SU-DHL-6 (cell line): ENCODE measurements at regions not wholly inside any gene's neighbourhood (a gene's known extent, or its start where the extent isn't known, plus 50 kb on each side); places are given as distances from the start of the nearest gene placed in this dataset.

ENCODE experiments used
- CTCF ChIP-seq: fragments of 200-600 bp; sonication (generic); IDR thresholded peaks from one replicate; pipeline ENCODE4 v1.5.1; 2017; ENCODE audit warnings: antibody characterized with exemption, mild to moderate bottlenecking, low read length, moderate library complexity; ENCODE audit not compliant: insufficient read depth, poor library complexity, severe bottlenecking
- EZH2phosphoT487 ChIP-seq: fragments of 200-600 bp; sonication (generic), shearing (Covaris generic); conservative IDR thresholded peaks from 2 replicates; pipeline ENCODE4 v1.6.1; 2018; ENCODE audit warnings: mild to moderate bottlenecking, antibody characterized with exemption, low read length, moderate library complexity, mixed read lengths

GRCh38 chr20:11672959-11673358 is 244.7 kb upstream of the BTBD3 start:
- TF ChIP-seq CTCF, result no peak
- TF ChIP-seq EZH2phosphoT487, result no peak
